ENCODE measurements at regions not wholly inside any gene's neighbourhood (a gene's known extent, or its start where the extent isn't known, plus 50 kb on each side); places are given as distances from the start of the nearest gene placed in this dataset.

DNA sequence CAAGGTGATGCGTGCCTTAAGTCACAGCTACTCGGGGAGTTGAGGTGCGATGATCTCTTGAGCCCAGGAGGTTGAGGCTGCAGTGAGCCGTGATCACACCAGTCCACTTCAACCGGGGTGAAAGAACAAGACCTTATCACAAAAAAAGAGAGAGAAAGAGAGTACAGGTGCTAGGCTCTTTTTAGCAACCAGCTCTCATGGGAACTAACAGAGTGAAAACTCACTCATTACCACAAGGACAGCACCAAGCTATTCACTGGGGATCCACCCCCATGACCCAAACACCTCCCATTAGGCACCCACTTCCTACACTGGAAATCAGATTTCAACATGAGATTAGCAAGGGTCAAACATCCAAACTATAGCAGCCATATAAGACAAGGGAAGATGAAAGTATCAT is 164.2 kb downstream of the NDUFA12 start:
- TF ChIP-seq, protein P1, sequence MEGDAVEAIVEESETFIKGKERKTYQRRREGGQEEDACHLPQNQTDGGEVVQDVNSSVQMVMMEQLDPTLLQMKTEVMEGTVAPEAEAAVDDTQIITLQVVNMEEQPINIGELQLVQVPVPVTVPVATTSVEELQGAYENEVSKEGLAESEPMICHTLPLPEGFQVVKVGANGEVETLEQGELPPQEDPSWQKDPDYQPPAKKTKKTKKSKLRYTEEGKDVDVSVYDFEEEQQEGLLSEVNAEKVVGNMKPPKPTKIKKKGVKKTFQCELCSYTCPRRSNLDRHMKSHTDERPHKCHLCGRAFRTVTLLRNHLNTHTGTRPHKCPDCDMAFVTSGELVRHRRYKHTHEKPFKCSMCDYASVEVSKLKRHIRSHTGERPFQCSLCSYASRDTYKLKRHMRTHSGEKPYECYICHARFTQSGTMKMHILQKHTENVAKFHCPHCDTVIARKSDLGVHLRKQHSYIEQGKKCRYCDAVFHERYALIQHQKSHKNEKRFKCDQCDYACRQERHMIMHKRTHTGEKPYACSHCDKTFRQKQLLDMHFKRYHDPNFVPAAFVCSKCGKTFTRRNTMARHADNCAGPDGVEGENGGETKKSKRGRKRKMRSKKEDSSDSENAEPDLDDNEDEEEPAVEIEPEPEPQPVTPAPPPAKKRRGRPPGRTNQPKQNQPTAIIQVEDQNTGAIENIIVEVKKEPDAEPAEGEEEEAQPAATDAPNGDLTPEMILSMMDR (IDR thresholded peaks at IDR 0.05; ENCODE audit: low read length): no peak
- TF ChIP-seq EZH2 (IDR thresholded peaks at IDR 0.05; ENCODE audit: borderline replicate concordance, low read length): no peak
